ENCODE measurements at regions not wholly inside any gene's neighbourhood (a gene's known extent, or its start where the extent isn't known, plus 50 kb on each side); places are given as distances from the start of the nearest gene placed in this dataset.

- no peak overlapping the region for H3K4me3 ChIP-seq (ENCODE audit: low read length in 3 of 3)
- no peaks in the 10 kb centered on the region for H3K36me3 ChIP-seq (ENCODE audit: control insufficient read depth in 2 of 3, insufficient read depth in 3 of 3, low read length in 3 of 3)
- intact Hi-C loops (cut with DNase I), result no loop called here
- no peaks in the 10 kb centered on the region for H3K27me3 ChIP-seq (ENCODE audit: control insufficient read depth, insufficient read depth, low read length)
- H3K9me3 ChIP-seq (ENCODE audit: control insufficient read depth in 2 of 3, insufficient read depth in 1 of 3, low read length in 3 of 3), result no peaks in the 10 kb centered on the region
- no peak for DNase-seq
- FAIRE-seq, result no peak
- TF ChIP-seq CTCF (IDR thresholded peaks at IDR 0.05; ENCODE audit: borderline replicate concordance, extremely low read depth, insufficient read depth), result no peak
- no peak overlapping the region for H3K27ac ChIP-seq (ENCODE audit: low read depth in 2 of 2, low read length in 2 of 2)
- no peak overlapping the region for H3K9ac ChIP-seq (ENCODE audit: low read length in 3 of 3)
- no peaks in the 10 kb centered on the region for H3K4me1 ChIP-seq (ENCODE audit: control insufficient read depth in 2 of 3, insufficient read depth in 2 of 3, low read depth in 1 of 3, low read length in 3 of 3)
Measured at GRCh38 chr1:219265026-219265515, 91.4 kb downstream of the LYPLAL1 start.

GRCh38 chr1:219264561-219264960 is 90.9 kb downstream of the LYPLAL1 start:
- DNase-seq, result peak in 3 of 5 donors; percentile 13 to 43 (median 22)
- Histone ChIP-seq H3K27me3 (ENCODE audit: control insufficient read depth, insufficient read depth, low read length) (no peaks in the 10 kb centered on the region), H3K9me3 (ENCODE audit: control insufficient read depth in 2 of 3, insufficient read depth in 1 of 3, low read length in 3 of 3) (no peaks in the 10 kb centered on the region), H3K27ac (ENCODE audit: low read depth in 2 of 2, low read length in 2 of 2) (no peak overlapping the region), H3K4me1 (ENCODE audit: control insufficient read depth in 2 of 3, insufficient read depth in 2 of 3, low read depth in 1 of 3, low read length in 3 of 3) (no peaks in the 10 kb centered on the region), H3K9ac (ENCODE audit: low read length in 3 of 3) (no peak overlapping the region), H3K4me3 (ENCODE audit: low read length in 3 of 3) (no peak overlapping the region), H3K36me3 (ENCODE audit: control insufficient read depth in 2 of 3, insufficient read depth in 3 of 3, low read length in 3 of 3) (no peaks in the 10 kb centered on the region)
- no peak for FAIRE-seq
- intact Hi-C loops (cut with DNase I), result no loop called here
- no peak for TF ChIP-seq CTCF (IDR thresholded peaks at IDR 0.05; ENCODE audit: borderline replicate concordance, extremely low read depth, insufficient read depth)

All from kidney (tissue), 13 donors.